Lower leg skin (tissue), 4 donors: ENCODE measurements at regions not wholly inside any gene's neighbourhood (a gene's known extent, or its start where the extent isn't known, plus 50 kb on each side); places are given as distances from the start of the nearest gene placed in this dataset.

Experiments
- DNase-seq, 2 donors: peaks; one replicate each; pipeline ENCODE4 v3.0.0-alpha.2; 2019; ENCODE audit warnings: low spot score in 2 of 2
- H3K4me3 ChIP-seq: fragments of 200-600 bp; sonication (generic); 2 replicates; pipeline ENCODE4 v1.5.1; 2017; ENCODE audit warnings: mild to moderate bottlenecking, low read depth; ENCODE audit not compliant: poor library complexity, severe bottlenecking
- CTCF ChIP-seq, 3 donors: fragments of 450-650 bp; IDR thresholded peaks; one replicate each; pipeline ENCODE4 v1.5.1; 2016; ENCODE audit warnings: antibody characterized with exemption in 3 of 3, mild to moderate bottlenecking in 3 of 3, moderate library complexity in 2 of 3
- POLR2A ChIP-seq, 2 donors: fragments of 450-650 bp; IDR thresholded peaks; one replicate each; pipeline ENCODE4 v1.6.1; 2016 to 2017; ENCODE audit warnings: antibody characterized with exemption in 2 of 2, mild to moderate bottlenecking in 1 of 2, moderate library complexity in 1 of 2
- WGBS, 2 donors: methylation state at CpG; one replicate each; pipeline ENCODE4 v1.1.5; 2018; 5-methylcytosine and 5-hydroxymethylcytosine counted together
- intact Hi-C: fragments of 100-400 bp; cut with DNase I; formaldehyde crosslinking; loops from one replicate; pipeline ENCODE4 v1.15.0; 2023; ENCODE audit warnings: low total_unique reads

DNA sequence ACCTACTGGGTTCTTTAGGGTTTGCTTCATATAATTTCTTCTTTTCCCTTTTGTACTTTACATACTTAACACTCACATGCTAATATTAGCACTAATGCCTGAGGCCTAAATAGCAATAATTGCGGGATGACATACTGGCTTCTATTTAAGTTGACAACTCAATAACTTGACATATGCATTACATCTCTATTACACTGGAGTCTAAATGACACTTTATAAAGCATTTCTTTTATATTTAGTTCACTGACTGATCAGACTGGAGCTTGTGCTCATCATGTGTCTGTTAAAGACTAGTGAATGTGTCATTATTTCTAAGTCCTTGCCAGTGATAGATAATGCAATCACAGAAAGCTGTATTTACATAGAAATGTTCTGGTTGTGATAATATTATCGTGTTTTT, 472.1 kb upstream of the SEMA3A start:
- H3K4me3 ChIP-seq = no peak overlapping the region
- no peak for DNase-seq
- TF ChIP-seq POLR2A (IDR thresholded peaks at IDR 0.05) (no peak), CTCF (IDR thresholded peaks at IDR 0.05) (no peak)
- WGBS, 2 donors = 66 to 69% methylated on average over 2 of the region's 2 CpGs
- intact Hi-C loops = no loop called here

DNA sequence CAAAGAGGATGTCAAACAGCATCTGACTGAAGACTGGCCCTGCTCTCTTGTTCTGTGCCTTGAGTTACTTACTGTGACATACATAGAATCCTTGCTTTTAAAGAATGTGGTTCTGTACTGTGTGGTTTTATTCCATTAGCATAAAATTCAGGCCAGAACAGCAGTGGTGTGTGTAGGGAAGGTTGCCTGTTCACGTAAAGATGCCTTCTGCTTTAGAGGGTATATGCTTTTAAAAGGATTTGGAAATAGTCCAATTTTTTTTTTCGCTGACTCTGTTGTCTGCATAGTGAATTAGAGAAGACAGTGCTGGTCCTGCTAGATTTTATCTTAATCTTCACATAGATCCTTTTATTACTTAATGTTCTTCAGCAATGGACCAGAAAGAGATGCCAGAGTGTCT, 470.8 kb upstream of the SEMA3A start:
- intact Hi-C loops = no loop called here
- 82 to 90% methylated on average over 2 of the region's 2 CpGs for WGBS, 2 donors
- H3K4me3 ChIP-seq = no peak overlapping the region
- no peak for TF ChIP-seq POLR2A (IDR thresholded peaks at IDR 0.05)
- TF ChIP-seq CTCF (IDR thresholded peaks at IDR 0.05) = no peak
- no peak for DNase-seq

- TF ChIP-seq CTCF (IDR thresholded peaks at IDR 0.05) (no peak), POLR2A (IDR thresholded peaks at IDR 0.05) (no peak)
- DNase-seq = no peak
Measured at GRCh38 chr7:84664626-84665025, 470.0 kb upstream of the SEMA3A start.

DNA sequence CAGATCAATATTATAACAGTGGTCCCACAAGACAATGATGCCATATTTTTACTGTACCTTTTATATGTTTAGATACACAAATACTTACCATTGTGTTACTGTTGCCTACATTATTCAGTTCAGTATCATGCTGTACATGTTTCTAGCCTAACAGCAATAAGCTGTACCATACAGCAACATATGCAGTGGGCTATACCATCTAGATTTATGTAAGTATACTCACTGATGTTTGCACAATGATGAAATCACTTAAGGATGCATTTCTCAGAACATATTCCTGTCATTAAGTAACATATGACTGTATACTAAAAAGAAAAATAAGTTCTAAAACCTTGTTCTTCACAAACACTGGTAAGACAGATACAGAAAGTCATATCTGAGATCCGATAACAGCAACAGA, 468.6 kb upstream of the SEMA3A start:
- WGBS, 2 donors = 90 to 98% methylated on average over 1 of the region's 1 CpG

More at GRCh38 chr7:84664626-84665025, 470.0 kb upstream of the SEMA3A start:
- intact Hi-C loops = no loop called here
- 52 to 59% methylated on average over 1 of the region's 1 CpG for WGBS, 2 donors
- H3K4me3 ChIP-seq = no peak overlapping the region

GRCh38 chr7:84658286-84658685, 463.7 kb upstream of the SEMA3A start:
- H3K4me3 ChIP-seq = no peak overlapping the region
- intact Hi-C loops = no loop called here

More for the DNA sequence above, 468.6 kb upstream of the SEMA3A start:
- intact Hi-C loops = no loop called here
- DNase-seq = no peak
- no peak overlapping the region for H3K4me3 ChIP-seq
- TF ChIP-seq CTCF (IDR thresholded peaks at IDR 0.05) = no peak
- TF ChIP-seq POLR2A (IDR thresholded peaks at IDR 0.05) = no peak

More at GRCh38 chr7:84658286-84658685, 463.7 kb upstream of the SEMA3A start:
- no peak for DNase-seq
- 71 to 74% methylated on average over 1 of the region's 1 CpG for WGBS, 2 donors
- no peak for TF ChIP-seq CTCF (IDR thresholded peaks at IDR 0.05)
